ENCODE measurements at regions not wholly inside any gene's neighbourhood (a gene's known extent, or its start where the extent isn't known, plus 50 kb on each side); places are given as distances from the start of the nearest gene placed in this dataset.

GRCh38 chr6:164183556-164184123 is 769.1 kb downstream of the QKI start:
- TF ChIP-seq CTCF (IDR thresholded peaks at IDR 0.05; ENCODE audit: poor library complexity), result no peak
- TF ChIP-seq EZH2 (IDR thresholded peaks at IDR 0.05; ENCODE audit: borderline replicate concordance), result no peak
- TF ChIP-seq EZH2phosphoT487 (IDR thresholded peaks at IDR 0.05; ENCODE audit: low read depth, severe bottlenecking, unreplicated experiment), result no peak
